ENCODE measurements at regions not wholly inside any gene's neighbourhood (a gene's known extent, or its start where the extent isn't known, plus 50 kb on each side); places are given as distances from the start of the nearest gene placed in this dataset.
"Not testable (repeated sequence)": the region's sequence is repeated elsewhere in the genome, so short reads cannot be mapped to it uniquely, and the experiment has no call there.

DNA sequence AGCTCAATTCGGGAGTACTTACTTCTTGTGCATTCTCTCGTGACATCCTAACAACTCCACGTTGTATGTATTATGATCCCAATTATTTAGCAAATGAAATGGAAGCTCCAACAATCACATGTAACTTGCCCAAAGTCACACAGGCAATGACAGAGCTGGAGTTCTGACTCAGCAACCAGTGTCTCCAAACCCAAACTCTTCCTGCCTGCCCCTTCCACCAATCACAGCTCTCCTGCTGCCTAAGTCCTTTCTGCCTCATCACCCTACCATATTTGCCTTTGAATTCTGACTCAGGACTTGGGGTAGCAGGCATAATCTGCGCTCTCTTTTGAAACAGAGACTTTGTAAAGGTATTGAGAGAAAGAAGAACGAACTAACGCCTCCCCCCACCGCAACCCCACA, 245.2 kb upstream of the MAF start:
- DNase-seq: no peak

DNA sequence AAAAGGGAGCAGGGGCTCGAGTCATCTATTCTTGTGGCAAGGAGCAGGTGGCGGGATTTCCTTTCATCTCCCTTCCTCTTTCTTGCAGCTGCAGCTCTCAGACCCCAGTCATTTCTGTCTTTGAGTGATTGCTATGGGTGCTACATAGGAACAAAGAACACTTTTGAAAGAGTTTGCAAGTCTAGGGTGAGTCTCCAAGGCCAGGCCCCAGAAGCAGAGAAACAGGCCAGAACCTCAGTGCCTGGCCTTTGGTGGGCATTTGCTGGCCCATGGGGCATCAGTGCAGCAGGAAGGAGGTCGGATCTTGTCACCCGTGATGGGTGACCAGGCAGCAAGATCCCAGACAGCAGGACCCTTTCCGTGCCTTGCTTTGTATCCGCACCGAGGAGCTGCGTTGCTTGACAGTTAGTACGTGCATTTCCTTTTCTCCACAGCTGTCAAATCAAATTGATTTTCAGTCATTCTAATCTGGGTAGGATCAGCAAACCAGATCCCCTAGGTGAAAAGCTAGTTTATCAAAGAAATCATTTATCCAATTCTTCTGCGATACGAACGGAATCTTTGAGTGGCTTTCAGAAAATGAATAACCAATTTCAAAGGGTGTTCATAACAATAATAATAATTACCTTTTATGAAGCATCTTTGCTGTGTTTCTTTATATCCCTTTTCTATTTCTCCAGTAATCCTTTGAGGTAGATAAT, 244.6 kb upstream of the MAF start:
- DNase-seq: no peak

DNA sequence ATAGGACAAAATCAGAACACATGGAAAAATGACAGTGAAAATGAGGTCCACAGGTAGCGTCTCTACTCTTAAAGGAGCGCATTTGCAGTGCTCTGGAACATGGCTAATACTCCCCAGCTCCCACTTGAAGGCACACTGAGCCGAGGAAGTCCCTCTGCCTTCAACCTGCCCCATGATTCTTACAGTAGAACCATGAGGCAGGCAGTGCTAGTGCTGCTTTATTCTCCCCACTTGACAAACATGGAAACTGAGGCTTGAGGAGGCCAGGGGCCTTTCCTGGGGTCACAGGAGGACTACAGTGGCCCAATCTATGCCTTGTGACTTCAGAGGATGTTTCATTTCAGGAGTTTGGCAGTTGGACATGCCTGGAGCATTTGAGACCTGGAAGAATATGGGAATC, 244.1 kb upstream of the MAF start:
- no peak for DNase-seq

DNA sequence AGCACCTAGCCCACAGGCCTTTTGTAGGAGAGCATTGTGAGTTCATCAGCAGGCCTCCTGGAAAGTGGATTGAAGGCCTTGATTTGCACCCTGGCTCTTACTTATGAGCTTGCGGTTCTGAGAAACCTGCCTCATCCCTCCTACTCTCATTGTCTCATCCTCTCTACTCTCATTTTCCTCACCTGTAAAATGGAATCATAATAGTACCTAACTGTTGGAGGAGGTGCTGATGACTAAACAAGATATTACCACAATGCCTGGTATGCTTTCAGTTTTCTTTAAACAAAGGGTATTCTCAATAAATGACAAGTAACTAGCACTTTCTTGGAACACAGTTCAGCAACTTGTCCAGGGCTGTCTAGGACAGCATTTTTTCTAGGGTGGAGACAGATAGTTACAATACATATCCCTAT, 243.1 kb upstream of the MAF start:
- no peak for DNase-seq

DNA sequence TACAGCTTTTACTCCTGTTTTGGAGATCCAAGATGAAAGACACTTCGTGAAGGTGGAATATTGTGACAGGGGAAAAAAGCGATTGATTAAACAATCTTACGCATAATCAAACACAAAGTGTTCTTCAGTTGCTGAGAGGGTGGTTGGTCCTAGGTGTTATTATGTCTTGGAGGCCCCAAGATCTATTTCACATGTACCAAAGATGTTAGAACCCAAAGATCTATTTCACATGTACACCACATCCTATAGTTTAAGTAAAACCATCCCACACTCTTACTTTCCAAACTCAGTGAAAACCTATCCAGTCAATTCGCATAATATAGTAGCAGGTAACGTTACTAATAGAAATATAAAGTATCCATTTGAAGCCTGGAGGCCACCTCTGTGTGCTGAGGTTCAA, 242.6 kb upstream of the MAF start:
- DNase-seq: no peak

GRCh38 chr16:79842197-79842596, 241.7 kb upstream of the MAF start:
- no peak for DNase-seq

GRCh38 chr16:79839466-79840341, 239.2 kb upstream of the MAF start:
- no peak for DNase-seq

DNA sequence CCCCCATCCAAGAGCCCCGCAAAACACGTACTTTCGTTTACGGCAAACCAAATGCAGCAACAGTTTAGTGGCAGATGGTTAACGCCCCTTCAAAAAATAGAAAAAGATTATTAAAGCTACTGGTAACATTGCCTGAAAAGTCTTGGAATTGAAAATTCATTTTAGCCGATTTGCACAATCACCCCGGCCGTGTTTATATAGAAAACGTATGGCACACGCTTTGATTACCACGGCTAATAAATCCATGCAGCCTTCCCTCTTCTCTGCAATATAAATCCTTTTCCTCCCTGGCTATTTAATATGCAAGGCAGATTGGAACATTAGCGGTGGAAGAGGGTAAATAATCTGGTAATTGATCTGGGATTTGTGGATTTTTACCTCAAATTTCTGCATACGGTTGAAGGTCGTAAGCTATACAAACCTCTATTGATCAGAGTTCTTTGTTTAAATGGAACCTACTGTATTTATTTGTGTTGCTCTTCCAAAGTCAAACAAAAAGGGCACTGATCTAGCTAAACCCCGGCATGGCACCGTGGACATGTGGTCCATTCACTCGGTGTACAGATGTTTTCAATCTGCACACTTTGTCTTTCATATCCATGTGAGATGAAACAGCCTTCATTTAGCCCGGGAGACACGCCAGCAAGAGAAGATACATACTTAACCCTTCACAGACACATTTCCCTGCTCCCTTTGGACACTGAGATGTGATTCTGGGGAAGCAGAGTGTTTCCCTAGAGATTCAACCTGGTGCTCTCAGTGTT, 238.1 kb upstream of the MAF start:
- no peak for DNase-seq

DNA sequence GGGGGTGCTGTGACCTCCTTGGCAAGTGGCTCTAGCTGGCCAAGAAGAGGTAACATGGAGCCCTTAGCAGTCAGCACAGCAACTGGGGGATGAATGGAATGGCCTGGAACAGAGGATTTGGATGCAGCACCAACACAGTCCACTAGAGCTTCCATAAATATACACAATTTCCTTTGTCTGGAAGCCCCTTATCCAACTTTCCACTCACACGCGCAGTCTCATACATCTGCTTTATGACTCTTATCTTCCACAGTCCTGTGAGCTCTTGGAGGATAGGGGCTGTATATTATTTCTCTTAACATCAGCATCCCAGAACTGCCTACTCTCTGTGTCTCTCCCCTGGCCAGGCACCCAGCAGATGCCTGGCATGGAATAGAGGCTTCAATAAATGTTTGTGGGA, 235.6 kb upstream of the MAF start:
- no peak for DNase-seq

GRCh38 chr16:79835194-79835593, 234.7 kb upstream of the MAF start:
- DNase-seq: no peak

DNA sequence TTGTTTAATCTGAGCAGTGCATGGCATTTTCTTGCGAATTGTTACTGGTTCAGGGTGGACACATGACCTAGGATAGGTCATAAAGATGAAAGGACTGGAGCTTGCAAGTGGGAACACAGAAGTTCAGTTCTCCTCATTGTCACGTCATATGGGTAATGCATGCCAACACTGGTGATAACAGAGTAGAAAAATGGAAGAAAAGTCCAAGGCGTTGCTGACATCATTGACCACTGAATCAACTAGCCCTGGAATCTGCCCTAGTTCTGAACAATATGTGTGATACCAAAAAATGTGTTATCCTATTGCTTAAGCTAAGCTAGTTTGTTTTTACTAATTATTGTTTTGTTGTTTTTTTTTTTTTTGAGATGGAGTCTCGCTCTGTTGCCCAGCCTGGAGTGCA, 234.2 kb upstream of the MAF start:
- DNase-seq: no peak

GRCh38 chr16:79834003-79834402, 233.5 kb upstream of the MAF start:
- DNase-seq: not testable (repeated sequence)

GRCh38 chr16:79833559-79833958, 233.0 kb upstream of the MAF start:
- no peak for DNase-seq

DNA sequence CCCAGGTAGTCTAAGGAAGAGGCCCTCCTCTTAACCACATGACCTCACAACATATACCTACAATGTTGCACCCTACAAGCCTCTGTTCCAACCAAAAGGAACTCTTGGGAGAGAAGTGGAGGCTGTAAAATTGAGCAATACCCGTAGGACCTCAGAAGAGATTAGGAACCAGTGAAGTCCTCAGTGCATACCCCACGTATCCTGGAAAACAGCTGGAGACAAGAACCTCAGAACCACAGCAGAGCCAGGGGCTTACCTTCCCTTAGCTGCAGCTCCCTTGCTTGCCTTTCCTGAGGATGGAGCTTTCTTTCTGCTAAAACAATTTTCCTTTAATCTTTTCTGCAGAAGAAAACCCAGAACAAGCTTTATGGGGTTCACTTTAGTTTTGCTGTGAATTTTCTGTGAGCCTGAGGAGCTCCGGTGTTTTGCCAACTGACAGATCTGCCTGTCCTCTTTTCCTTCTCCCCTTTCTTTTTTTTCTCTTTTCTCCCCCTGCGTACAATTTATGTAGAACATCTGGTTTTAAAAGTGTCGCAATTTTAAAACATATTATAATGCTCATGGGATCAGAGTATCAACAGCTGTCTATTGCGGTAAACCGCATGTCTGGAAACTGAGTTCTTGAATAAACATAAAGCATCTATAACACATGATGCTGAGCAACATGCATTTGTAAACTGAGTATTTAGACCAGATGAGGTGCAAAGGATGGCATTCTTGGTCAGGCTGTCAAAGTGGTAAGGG, 226.4 kb upstream of the MAF start:
- DNase-seq: no peak

DNA sequence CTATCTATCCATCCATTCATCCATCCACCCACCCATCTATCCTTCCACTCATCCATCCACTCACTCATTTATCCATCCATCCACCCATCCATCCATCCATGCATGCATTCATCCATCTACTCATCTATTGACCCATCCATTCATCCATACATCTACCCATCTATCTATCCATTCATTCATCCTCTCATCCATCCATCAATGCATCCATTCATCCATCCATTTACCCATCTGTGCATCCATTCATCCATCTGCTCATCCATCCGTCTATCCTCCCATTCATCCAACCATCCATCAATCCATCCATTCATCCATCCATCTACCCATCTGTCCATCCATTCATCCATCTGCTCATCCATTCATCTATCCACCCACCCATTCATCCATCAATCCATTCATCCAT, 224.5 kb upstream of the MAF start:
- no peak for DNase-seq

- DNase-seq: no peak
Observed at GRCh38 chr16:79823639-79824038, 223.1 kb upstream of the MAF start.

- no peak for DNase-seq
Observed at GRCh38 chr16:79821911-79822310, 221.4 kb upstream of the MAF start.

DNA sequence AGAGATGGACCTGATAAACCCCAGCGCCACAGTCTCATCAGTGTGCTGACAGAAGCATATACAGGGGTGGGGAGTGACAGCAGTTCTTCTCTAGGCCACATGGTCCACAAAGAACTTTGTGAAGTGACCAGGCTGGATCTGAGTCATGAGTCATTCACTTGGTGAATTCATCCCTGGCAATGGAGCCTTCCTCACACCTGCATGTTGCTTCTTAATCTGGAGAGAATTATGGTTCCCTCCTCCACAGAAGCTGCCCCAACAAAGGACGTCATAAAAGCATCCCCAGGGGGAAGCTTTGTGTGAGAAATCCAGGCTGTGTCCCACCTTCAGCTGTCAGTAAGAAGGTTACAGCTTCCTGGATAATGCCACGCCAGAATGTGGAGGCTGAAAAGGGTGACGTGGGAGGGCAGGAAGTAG, 215.6 kb upstream of the MAF start:
- no peak for DNase-seq

- DNase-seq: no peak
Observed at GRCh38 chr16:79815049-79815448, 214.5 kb upstream of the MAF start.

GRCh38 chr16:79814124-79814523, 213.6 kb upstream of the MAF start:
- no peak for DNase-seq

DNA sequence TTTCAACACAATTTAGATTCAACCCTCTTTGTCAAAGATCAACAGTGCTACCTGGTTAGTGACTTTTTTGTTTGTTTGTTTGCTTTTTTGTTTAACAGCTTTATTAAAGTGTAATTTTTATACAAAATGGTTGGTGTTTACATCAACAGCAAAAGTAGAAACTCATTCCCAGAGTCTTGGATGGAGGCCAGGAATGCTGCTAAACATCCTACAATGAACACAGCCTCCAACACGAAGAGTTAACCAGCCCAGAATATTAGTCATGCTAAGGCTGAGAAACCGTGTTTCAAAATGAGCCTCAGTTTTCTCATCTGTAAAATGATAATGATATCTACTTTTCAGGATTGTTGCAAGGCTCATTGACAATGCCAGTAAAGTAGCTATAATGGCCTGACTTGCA, 211.0 kb upstream of the MAF start:
- DNase-seq: no peak

DNA sequence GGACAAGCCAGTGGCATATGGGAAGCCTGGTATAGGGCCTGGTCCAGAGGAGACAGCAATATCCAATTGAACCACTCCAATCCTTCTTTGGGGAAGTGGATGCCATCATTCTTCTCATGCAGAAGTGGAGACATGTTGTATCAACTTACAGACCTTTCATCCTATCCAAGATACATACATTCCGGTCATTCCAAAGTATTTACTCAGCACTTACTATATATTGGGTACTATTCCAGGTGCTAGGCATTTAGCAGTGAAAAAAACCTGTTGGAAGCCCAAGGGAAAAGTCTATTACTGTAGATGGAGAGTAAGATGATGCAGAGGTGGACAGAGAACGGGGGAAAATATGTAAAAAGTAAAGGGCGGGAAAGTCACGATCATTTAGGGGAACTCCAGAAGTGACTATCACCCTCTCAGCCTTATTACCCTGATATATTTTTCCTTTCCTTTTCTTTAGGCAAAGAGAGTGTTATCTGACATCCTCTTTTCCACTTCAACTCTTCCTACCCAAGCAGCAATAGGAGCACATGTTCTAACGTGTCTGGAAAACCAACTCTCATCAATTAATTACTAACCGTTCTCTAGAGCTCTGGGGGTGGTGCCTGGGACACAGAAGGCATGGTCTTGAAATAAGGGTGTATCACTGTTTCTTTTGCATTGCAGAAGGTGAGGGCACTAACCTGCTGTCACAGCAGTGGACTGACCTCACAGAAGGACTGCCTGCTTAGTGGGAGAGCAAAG, 210.1 kb upstream of the MAF start:
- no peak for DNase-seq
